ENCODE measurements at regions not wholly inside any gene's neighbourhood (a gene's known extent, or its start where the extent isn't known, plus 50 kb on each side); places are given as distances from the start of the nearest gene placed in this dataset.

GRCh38 chr18:42330296-42330695 is 375.3 kb downstream of the PIK3C3 start:
- no peaks in the 10 kb centered on the region for H3K36me3 ChIP-seq (ENCODE audit: control insufficient read depth in 2 of 2, extremely low read depth in 1 of 2, insufficient read depth in 2 of 2, low read length in 2 of 2)
- no peaks in the 10 kb centered on the region for H3K9me1 ChIP-seq (replicated peaks; ENCODE audit: control insufficient read depth, extremely low read depth, insufficient read depth, low read length)
- H4K20me1 ChIP-seq (replicated peaks; ENCODE audit: control insufficient read depth, extremely low read depth, insufficient read depth, low read length) = no peaks in the 10 kb centered on the region
- no peaks in the 10 kb centered on the region for H3K9me3 ChIP-seq (replicated peaks; ENCODE audit: control insufficient read depth, insufficient read depth, low read length)
- H3K27ac ChIP-seq (ENCODE audit: insufficient read depth, low read depth, low read length) = no peak overlapping the region
- dilution Hi-C loops (cut with MboI; ENCODE audit: extremely low pct_ligation_motif_present, low sequenced_read_pairs) (no loop called here), intact Hi-C loops (cut with micrococcal nuclease) (no loop called here)
- H3K4me3 ChIP-seq (replicated peaks in 1 of 3; ENCODE audit: insufficient read depth in 1 of 3, low read depth in 1 of 3, low read length in 3 of 3) = no peak overlapping the region
- FAIRE-seq (no peak), DNase-seq (ENCODE audit: low read depth, low spot score) (no peak)
- BruUV-seq (replicated peaks) = no TSS peak
- ChIA-PET POLR2A (no interaction called here), CTCF (no interaction called here)
- H3K4me2 ChIP-seq (ENCODE audit: insufficient read depth, low read length) = no peak overlapping the region
- no peaks in the 10 kb centered on the region for H3K27me3 ChIP-seq (ENCODE audit: control insufficient read depth in 2 of 2, insufficient read depth in 2 of 2, low read length in 2 of 2)
- H3K4me1 ChIP-seq (ENCODE audit: control insufficient read depth, extremely low read depth, insufficient read depth, low read length) = no peaks in the 10 kb centered on the region
- H3K79me2 ChIP-seq (ENCODE audit: control insufficient read depth, insufficient read depth, low read length) = no peaks in the 10 kb centered on the region
- no peak overlapping the region for H2AFZ ChIP-seq (ENCODE audit: low read depth, low read length)
- no peak overlapping the region for H3K9ac ChIP-seq (replicated peaks; ENCODE audit: extremely low read depth, insufficient read depth, low read length)
- TF ChIP-seq EZH2 (IDR thresholded peaks at IDR 0.05; ENCODE audit: borderline replicate concordance, low read depth, low read length, severe bottlenecking) (no peak), FOS (IDR thresholded peaks at IDR 0.05; ENCODE audit: borderline replicate concordance, insufficient read depth, low read length) (no peak), MYC (IDR thresholded peaks at IDR 0.05; ENCODE audit: low read depth, low read length) (no peak), GATA2 (IDR thresholded peaks at IDR 0.05; ENCODE audit: insufficient read depth, insufficient read length, low read depth, low read length) (no peak), POLR2A (IDR thresholded peaks at IDR 0.05; ENCODE audit: low read depth, low read length) (no peak), CTCF (IDR thresholded peaks at IDR 0.05; ENCODE audit: extremely low read depth in 1 of 2, insufficient read depth in 1 of 2, low read depth in 1 of 2, low read length in 2 of 2) (no peak), POLR2AphosphoS5 (IDR thresholded peaks at IDR 0.05; ENCODE audit: insufficient read depth, low read depth, low read length) (no peak), JUN (IDR thresholded peaks at IDR 0.05; ENCODE audit: borderline replicate concordance, insufficient read depth, insufficient read length, low read depth) (no peak)
- TF ChIP-seq, protein P1, sequence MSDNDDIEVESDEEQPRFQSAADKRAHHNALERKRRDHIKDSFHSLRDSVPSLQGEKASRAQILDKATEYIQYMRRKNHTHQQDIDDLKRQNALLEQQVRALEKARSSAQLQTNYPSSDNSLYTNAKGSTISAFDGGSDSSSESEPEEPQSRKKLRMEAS (IDR thresholded peaks at IDR 0.05; ENCODE audit: insufficient read depth, insufficient read length) = no peak

Data from endothelial cell of umbilical vein (primary cell).